ENCODE measurements at regions not wholly inside any gene's neighbourhood (a gene's known extent, or its start where the extent isn't known, plus 50 kb on each side); places are given as distances from the start of the nearest gene placed in this dataset.

DNA sequence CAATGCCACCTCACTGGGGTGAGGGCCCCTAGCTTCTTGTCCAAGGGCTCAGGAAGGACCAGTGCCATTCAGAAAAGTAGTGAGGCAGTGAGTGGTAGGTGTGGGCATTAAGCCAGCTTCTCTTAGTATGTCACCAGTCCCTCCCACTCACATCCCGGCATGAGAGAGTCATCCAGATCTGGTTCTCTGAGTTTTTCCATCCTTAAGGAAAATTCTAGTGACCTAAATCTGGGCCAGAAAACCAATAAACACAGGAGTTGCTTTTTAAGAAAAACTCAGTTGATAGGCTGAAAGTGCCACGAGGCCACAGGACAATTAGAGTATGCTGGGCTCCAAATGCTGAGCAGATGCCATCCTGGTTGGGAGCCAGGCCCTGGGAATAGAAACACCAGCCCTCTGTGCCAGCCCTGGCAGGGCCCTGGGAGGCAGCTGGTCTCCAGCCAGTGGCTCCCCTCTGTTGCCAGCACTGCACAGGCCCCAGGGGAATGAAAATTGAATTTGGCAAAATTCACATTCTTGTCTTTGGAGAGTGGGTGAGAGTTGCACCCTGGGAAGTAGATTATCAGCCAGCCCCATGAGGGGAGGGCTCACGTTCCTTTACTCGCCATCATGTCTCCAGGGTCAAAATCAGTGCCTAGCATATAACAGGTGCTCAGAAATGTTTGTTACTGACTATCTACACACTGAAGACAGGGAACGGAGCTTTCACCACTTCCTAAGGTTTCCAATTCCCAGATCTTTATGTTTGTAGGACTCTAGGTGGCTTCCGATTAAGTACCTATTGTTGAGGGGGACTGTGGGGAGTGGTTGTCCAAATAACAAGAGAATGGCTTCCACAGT, 52.8 kb downstream of the FAM43A start:
- TF ChIP-seq EP300 (conservative IDR thresholded peaks at IDR 0.05; ENCODE audit: poor library complexity, severe bottlenecking) (no peak), MXI1 (conservative IDR thresholded peaks at IDR 0.05; ENCODE audit: poor library complexity, severe bottlenecking) (no peak), RAD21 (conservative IDR thresholded peaks at IDR 0.05) (no peak), TAF1 (IDR thresholded peaks at IDR 0.05; ENCODE audit: low read depth) (no peak), SMC3 (conservative IDR thresholded peaks at IDR 0.05; ENCODE audit: poor library complexity) (no peak), EZH2 (IDR thresholded peaks at IDR 0.05; ENCODE audit: borderline replicate concordance, insufficient read depth, low read length, poor library complexity, severe bottlenecking) (no peak), POLR2AphosphoS5 (IDR thresholded peaks at IDR 0.05) (no peak)
- TF ChIP-seq, protein P1, sequence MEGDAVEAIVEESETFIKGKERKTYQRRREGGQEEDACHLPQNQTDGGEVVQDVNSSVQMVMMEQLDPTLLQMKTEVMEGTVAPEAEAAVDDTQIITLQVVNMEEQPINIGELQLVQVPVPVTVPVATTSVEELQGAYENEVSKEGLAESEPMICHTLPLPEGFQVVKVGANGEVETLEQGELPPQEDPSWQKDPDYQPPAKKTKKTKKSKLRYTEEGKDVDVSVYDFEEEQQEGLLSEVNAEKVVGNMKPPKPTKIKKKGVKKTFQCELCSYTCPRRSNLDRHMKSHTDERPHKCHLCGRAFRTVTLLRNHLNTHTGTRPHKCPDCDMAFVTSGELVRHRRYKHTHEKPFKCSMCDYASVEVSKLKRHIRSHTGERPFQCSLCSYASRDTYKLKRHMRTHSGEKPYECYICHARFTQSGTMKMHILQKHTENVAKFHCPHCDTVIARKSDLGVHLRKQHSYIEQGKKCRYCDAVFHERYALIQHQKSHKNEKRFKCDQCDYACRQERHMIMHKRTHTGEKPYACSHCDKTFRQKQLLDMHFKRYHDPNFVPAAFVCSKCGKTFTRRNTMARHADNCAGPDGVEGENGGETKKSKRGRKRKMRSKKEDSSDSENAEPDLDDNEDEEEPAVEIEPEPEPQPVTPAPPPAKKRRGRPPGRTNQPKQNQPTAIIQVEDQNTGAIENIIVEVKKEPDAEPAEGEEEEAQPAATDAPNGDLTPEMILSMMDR (IDR thresholded peaks at IDR 0.05; ENCODE audit: poor library complexity, severe bottlenecking): no peak
- TF ChIP-seq, protein P2, sequence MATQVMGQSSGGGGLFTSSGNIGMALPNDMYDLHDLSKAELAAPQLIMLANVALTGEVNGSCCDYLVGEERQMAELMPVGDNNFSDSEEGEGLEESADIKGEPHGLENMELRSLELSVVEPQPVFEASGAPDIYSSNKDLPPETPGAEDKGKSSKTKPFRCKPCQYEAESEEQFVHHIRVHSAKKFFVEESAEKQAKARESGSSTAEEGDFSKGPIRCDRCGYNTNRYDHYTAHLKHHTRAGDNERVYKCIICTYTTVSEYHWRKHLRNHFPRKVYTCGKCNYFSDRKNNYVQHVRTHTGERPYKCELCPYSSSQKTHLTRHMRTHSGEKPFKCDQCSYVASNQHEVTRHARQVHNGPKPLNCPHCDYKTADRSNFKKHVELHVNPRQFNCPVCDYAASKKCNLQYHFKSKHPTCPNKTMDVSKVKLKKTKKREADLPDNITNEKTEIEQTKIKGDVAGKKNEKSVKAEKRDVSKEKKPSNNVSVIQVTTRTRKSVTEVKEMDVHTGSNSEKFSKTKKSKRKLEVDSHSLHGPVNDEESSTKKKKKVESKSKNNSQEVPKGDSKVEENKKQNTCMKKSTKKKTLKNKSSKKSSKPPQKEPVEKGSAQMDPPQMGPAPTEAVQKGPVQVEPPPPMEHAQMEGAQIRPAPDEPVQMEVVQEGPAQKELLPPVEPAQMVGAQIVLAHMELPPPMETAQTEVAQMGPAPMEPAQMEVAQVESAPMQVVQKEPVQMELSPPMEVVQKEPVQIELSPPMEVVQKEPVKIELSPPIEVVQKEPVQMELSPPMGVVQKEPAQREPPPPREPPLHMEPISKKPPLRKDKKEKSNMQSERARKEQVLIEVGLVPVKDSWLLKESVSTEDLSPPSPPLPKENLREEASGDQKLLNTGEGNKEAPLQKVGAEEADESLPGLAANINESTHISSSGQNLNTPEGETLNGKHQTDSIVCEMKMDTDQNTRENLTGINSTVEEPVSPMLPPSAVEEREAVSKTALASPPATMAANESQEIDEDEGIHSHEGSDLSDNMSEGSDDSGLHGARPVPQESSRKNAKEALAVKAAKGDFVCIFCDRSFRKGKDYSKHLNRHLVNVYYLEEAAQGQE (IDR thresholded peaks at IDR 0.05; ENCODE audit: borderline replicate concordance): no peak
